HG03064 (cell line): ENCODE measurements at regions not wholly inside any gene's neighbourhood (a gene's known extent, or its start where the extent isn't known, plus 50 kb on each side); places are given as distances from the start of the nearest gene placed in this dataset.

Experiments used
- ATAC-seq: cut with Tn5 transposase; IDR thresholded peaks from one replicate; pipeline ENCODE4 v1.9.1; 2021; ENCODE audit warnings: low read depth; ENCODE audit not compliant: unreplicated experiment

DNA sequence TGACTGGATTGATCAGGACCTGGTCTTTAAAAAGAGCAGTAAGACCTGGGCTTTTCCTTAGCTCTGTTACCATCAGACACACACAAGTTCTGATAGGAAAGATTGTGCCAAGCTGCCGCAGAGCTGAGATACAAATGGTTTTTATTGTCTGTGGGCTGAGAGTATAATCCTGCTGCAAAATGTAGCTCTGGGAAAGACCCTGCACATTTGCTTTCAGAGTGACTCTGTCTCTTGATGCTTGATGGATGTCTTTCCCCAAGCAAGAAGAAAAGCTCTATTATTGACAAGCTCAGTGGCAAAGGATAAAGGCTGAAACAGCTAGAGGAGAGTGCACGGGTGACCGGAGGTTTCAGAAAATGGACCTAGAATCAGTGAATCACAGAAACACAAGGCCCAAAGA, 95.3 kb upstream of the PARD3B start:
- no peak for ATAC-seq

DNA sequence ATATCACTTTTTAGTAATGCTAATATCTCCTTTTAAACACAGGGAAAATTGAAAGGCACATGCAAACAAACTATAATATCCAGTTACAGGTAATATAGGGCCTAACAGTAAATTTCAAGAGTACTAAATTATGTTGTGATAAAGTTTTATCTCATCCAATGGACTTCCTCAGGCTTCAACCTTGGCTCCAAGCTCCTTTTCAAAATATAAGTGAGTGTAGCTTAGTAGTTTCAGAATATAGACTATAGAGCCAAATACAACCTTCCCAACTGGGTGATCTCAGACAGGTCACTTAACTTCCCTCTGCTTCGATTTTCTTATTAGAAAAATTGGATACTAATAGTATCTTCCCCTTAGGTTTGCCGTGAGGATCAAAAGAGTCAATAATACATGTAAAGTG, 93.5 kb upstream of the PARD3B start:
- no peak for ATAC-seq

GRCh38 chr2:204452464-204453023, 92.7 kb upstream of the PARD3B start:
- ATAC-seq, result no peak

DNA sequence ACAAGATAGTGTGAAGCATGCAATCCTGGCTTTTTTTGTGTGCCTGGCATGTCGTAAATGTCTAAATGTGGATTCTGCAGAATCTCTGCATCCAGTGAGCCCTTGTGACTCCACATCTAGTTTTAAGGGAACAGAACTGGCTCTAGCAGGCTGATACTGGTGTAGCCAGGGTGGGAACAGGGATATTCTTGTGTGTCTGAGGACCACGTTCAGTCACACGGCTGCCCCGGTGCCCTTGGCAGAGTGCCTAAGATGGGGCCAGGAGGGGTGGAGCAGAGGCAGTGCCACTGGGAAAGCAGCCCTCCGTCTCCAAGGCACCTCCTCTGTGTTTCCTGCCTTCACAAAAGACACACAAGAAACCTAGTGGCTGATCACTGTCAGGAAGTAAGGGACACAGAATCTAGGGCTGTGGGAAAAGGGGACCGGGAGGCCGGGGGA, 91.5 kb upstream of the PARD3B start:
- no peak for ATAC-seq

DNA sequence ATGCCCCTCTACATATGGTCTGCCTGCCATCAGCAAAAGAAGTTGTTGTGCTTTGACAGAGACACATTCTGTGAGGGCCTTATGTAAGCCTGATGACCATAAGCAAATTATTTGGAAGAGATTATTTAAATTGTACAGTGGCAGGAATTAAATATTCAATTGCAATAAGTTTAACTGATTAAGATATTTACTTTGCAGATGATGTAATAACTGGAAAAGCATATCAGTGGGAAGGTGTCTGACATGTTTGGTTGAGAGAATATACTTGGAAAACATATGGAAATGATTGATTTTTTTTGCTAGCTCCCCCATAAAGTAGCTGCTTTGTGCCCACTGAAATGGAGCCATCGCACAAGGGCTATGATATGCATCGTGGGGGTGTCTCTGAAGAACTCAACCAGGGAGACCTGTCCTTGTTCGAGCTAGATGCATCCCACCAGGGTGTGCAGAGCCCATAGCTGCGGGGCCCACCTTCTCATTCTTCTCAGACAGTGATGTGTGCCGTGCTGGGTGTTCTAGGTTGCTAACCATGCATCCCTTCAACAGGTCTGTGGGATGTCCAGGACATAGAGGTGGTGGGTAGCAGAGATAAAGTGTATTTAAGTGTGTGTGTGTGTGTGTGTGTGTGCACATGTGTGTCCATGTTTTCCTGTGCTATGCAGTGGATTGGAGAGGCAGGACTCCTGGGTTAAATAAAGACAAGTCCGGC, 90.4 kb upstream of the PARD3B start:
- no peak for ATAC-seq

DNA sequence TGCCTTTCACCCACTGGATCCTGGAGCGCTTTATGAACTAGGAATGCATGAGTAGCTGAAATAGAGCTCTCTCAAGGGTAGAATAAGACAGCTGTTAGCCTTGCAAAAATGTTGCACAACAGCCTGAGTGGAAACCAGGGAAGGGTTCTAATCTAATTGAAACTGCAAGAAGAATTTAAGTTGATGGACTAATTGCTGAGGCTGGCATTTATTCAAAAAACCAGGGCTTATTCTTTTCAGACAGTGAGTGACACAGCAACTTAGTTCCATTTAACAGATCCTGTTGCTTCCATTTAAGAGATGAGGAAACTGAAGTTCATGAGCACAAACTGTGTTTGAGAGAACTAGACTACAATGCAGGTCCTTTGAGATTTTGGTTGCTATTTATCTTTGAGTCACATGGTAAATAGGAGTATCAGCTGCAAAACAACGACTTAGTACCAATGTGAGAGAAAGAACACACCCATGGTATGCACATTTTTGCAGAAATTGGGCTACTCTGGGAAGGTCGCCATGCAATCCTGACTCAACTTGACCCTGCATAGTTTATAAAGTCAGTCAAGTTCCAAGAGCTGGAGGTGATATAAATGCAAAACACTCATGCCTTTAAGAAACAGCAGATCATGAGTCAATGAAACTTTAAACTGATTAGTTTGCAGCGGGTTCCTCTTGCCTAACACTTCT, 76.4 kb upstream of the PARD3B start:
- no peak for ATAC-seq

- no peak for ATAC-seq
These were observed 75.1 kb upstream of the PARD3B start for GRCh38 chr2:204470178-204470620.

- no peak for ATAC-seq
These were observed 74.6 kb upstream of the PARD3B start for GRCh38 chr2:204470621-204471196.

DNA sequence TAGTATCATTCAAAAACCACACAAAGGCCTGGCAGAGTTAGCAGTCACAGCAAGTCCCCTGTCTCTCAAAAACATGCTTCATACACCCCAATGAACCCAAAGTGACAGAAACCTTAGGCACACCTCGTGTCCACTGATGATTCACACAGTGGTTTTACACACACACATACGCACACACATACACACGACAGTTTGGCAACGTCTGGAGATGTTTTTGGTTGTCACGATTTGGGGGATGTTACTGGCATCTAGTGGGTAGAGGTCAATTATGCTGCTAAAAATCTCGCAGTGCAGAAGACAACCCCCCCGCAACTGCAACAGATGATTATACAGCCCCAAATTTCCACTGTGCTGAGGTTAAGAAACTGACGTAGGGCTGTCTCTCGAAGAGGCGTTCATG, 72.9 kb upstream of the PARD3B start:
- ATAC-seq, result no peak

- no peak for ATAC-seq
These were observed 72.1 kb upstream of the PARD3B start for GRCh38 chr2:204473224-204473623.

- ATAC-seq, result no peak
These were observed 69.9 kb upstream of the PARD3B start for GRCh38 chr2:204475399-204475798.

GRCh38 chr2:204477358-204477950, 67.8 kb upstream of the PARD3B start:
- no peak for ATAC-seq

DNA sequence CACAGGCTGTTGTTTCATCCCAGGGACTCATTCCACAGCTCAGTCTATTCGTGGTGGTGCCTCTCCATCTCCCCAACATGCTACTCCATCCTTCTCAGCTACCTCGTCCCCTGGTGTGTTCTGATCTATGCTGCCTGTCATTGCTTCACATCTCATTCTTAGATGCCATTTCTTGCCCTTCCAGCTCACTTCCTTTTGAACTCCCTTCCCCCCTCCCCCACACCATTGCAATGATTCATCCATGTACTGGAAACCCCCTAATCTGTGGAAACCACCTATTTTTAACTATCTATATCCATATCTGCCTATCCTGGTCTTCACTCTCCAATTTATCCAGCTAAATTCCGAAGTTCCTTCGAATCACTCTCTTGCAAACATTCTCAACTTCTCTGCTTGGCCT, 65.7 kb upstream of the PARD3B start:
- ATAC-seq, result no peak

- ATAC-seq, result no peak
These were observed 64.6 kb upstream of the PARD3B start for GRCh38 chr2:204480676-204481075.

DNA sequence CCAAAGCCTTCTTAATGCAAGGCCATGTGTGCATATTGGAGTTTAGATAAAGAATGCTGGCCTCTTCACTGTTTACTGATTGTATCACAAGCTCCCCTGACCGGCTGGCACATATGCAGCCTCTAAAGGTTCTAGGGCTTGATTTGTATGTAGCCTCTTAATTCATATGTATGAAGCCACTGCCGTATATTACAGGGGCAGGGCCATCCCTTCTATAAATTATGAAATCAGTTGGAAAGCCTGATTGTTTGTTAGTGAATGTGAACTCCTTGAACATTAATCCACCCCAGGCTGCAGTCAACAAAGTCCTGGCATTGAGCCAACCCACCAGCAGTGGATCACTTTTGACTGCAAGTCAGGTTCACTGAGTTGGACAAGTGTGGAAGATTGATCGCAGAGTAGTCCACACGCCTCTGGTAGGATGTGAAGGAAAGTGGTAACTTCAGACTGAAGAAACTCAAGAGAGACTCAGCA, 61.6 kb upstream of the PARD3B start:
- ATAC-seq, result no peak

DNA sequence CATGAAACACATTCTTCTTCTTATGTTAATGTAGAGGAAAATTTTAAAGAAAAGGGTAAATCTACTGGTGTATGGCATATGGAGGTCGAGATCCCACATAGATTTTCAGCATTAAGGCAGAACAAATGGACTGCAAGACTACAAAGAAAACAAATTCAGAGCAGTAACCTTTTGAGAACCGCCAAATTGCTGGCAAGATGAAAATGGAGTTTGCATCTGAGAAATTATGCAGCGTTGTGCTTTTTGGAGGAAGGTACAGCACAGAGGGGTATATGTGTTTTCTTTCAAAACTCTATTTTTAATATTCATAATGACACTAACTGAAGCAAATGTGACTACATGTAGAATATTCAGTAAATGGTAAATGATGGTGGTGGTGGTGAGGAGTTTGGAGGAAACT, 59.0 kb upstream of the PARD3B start:
- ATAC-seq, result no peak

DNA sequence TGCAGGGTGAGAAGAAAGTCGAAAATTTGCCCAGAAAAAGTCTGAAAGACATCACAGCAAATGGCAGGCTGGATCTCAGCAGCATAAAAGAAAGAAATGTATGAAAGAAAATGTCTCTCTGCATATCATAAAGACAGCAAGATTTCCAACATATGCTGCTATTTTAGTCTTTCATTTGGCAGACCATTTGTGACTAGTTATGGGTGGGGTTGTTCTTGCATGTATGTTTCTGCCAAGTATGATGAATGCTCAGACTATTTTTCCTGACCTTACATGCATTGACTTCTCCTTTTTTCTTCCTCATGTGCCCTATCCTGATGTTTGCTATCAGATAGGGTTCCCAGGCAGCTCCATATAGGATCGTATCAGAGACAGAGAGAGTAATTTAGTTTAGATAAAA, 58.5 kb upstream of the PARD3B start:
- no peak for ATAC-seq

DNA sequence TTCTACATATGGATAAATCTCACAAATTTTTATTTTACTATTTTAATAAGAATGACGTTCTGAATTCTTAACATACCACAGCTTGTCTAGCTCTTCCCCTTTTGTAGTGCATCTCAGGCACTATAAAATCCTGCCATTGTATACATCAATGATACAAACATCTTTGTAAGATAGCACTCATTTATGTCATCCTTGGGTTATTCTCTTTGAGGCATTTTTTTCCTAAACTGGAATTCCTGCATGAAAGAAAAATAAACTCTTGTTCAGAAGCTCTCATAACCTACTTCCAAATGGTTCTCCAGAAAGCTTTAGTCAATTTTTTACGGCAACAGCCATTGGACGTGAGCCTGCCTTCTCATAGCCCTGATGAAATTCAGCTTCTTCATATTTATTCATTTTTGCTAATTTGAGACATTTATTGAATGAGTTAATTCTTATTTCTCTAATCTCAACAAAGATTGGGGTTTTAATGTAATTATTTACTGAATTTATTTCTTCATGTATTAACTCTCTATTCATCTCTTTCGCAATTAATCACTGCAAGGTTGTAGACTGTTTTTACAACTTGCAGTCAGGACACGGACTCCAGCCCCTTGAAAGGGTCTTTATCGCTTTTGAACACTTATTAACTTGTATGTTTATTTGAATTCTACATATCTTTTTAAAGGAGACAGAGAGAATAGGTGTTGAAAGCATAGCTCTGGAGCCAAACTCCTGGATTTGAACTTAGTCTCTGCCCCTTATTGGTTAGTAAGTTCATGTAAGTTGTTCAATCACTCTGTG, 57.6 kb upstream of the PARD3B start:
- no peak for ATAC-seq

- no peak for ATAC-seq
These were observed 53.7 kb upstream of the PARD3B start for GRCh38 chr2:204491528-204491927.

GRCh38 chr2:204492417-204492816, 52.9 kb upstream of the PARD3B start:
- no peak for ATAC-seq
